Loucy (cell line): ENCODE measurements at regions not wholly inside any gene's neighbourhood (a gene's known extent, or its start where the extent isn't known, plus 50 kb on each side); places are given as distances from the start of the nearest gene placed in this dataset.

Experiments
- CTCF ChIP-seq: fragments of 200-600 bp; sonication (generic); conservative IDR thresholded peaks from 2 replicates; pipeline ENCODE4 v1.5.1; 2014; ENCODE audit warnings: mild to moderate bottlenecking, antibody characterized with exemption, low read length
- EZH2phosphoT487 ChIP-seq: fragments of 200-600 bp; IDR thresholded peaks from 2 replicates; pipeline ENCODE4 v1.6.1; 2018; ENCODE audit warnings: antibody characterized with exemption, mild to moderate bottlenecking, moderate library complexity, borderline replicate concordance

- TF ChIP-seq CTCF (no peak), EZH2phosphoT487 (no peak)
Measured at GRCh38 chr2:39991298-39991697, 212.2 kb upstream of the THUMPD2 start.
